ENCODE measurements at regions not wholly inside any gene's neighbourhood (a gene's known extent, or its start where the extent isn't known, plus 50 kb on each side); places are given as distances from the start of the nearest gene placed in this dataset.

DNA sequence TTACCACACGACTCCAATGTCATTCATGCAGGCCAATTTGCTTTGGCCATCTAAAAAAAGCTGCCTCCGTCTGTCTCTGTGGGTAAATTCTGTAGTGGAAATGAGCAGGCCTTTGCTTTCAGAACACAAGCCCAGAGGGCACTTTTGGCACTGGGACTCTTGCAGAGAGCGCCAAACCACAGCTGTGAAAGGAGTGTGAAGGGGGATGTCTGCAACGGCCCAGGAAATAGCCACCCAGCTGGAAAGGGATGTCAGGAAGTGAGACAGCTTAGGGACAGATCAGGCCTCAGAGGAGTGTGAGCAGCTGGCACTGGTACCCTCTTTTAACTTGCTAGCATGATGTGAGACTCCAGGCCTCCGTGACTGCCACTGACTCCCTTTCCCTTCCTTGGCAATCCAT lies 152.4 kb downstream of the DKK1 start:
- Histone ChIP-seq H3K36me3 (no peaks in the 10 kb centered on the region), H3K9me3 (no peaks in the 10 kb centered on the region), H3K27ac (no peak overlapping the region), H3K4me3 (no peak overlapping the region), H3K27me3 (no peaks in the 10 kb centered on the region), H3K4me1 (no peaks in the 10 kb centered on the region)
- ATAC-seq (no peak), DNase-seq (no peak)
- no peak for TF ChIP-seq POLR2A (IDR thresholded peaks at IDR 0.05)
- TF ChIP-seq, protein P1, sequence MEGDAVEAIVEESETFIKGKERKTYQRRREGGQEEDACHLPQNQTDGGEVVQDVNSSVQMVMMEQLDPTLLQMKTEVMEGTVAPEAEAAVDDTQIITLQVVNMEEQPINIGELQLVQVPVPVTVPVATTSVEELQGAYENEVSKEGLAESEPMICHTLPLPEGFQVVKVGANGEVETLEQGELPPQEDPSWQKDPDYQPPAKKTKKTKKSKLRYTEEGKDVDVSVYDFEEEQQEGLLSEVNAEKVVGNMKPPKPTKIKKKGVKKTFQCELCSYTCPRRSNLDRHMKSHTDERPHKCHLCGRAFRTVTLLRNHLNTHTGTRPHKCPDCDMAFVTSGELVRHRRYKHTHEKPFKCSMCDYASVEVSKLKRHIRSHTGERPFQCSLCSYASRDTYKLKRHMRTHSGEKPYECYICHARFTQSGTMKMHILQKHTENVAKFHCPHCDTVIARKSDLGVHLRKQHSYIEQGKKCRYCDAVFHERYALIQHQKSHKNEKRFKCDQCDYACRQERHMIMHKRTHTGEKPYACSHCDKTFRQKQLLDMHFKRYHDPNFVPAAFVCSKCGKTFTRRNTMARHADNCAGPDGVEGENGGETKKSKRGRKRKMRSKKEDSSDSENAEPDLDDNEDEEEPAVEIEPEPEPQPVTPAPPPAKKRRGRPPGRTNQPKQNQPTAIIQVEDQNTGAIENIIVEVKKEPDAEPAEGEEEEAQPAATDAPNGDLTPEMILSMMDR (IDR thresholded peaks at IDR 0.05 in 4 of 5, conservative IDR thresholded peaks at IDR 0.05 in 1 of 5) = no peak
- in situ Hi-C loops (cut with MboI; ENCODE audit: low sequenced_read_pairs in 4 of 4) (no loop called here), intact Hi-C loops (cut with DNase I; ENCODE audit: low total_unique reads) (no loop called here)

DNA sequence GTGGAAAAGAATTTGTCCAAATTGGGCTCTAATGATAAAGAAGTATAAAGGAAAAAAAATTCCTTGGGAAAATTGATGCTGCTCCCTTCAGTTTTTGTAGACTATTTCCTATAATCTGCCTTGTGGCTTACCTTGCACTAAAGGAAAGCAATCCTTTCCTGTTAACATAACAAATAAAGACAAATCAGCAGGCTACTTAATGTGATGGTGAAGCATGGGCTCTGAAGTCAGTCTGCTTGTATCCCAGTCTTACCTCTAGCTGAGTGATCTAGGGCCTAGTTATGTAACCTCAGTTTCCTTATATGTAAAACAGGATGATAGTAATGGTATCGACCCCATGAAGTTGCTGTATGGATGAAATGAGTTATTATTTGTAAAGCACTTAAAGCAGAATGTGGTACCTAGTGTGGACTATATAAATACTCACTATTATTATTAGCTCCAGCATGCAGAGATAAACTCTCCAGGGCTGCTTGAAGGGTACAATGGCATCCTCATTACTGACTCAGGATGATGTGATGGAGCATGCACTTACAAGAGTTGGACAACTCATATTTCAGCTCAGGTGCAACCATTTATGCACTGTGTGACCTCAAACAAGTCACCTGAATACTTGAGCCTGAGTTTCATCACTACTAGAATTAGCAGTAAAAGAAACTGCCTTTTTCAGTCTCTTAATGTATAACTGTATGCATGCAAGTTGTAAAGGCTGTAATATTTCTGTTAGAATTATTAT lies 156.1 kb downstream of the DKK1 start:
- intact Hi-C loops (cut with DNase I; ENCODE audit: low total_unique reads) = no loop called here
- in situ Hi-C loops (cut with MboI; ENCODE audit: low sequenced_read_pairs in 4 of 4) = no loop called here
- ATAC-seq (no peak), DNase-seq (no peak)
- no peaks in the 10 kb centered on the region for H3K36me3 ChIP-seq
- no peaks in the 10 kb centered on the region for H3K4me1 ChIP-seq
- H3K4me3 ChIP-seq = no peak overlapping the region
- no peaks in the 10 kb centered on the region for H3K9me3 ChIP-seq
- no peaks in the 10 kb centered on the region for H3K27me3 ChIP-seq
- no peak for TF ChIP-seq POLR2A (IDR thresholded peaks at IDR 0.05)
- TF ChIP-seq, protein P1 (IDR thresholded peaks at IDR 0.05 in 4 of 5, conservative IDR thresholded peaks at IDR 0.05 in 1 of 5) = no peak
- no peak overlapping the region for H3K27ac ChIP-seq

- intact Hi-C loops (cut with DNase I; ENCODE audit: low total_unique reads) (no loop called here), in situ Hi-C loops (cut with MboI; ENCODE audit: low sequenced_read_pairs in 4 of 4) (no loop called here)
- no peaks in the 10 kb centered on the region for H3K36me3 ChIP-seq
- H3K27ac ChIP-seq = no peak overlapping the region
- no peaks in the 10 kb centered on the region for H3K4me1 ChIP-seq
- no peaks in the 10 kb centered on the region for H3K27me3 ChIP-seq
- H3K9me3 ChIP-seq = no peaks in the 10 kb centered on the region
- no peak for DNase-seq
- H3K4me3 ChIP-seq = no peak overlapping the region
- ATAC-seq = no peak
- TF ChIP-seq, protein P1 (IDR thresholded peaks at IDR 0.05 in 4 of 5, conservative IDR thresholded peaks at IDR 0.05 in 1 of 5) = no peak
- TF ChIP-seq POLR2A (IDR thresholded peaks at IDR 0.05) = no peak
Measured at GRCh38 chr10:52472406-52473146, 158.5 kb downstream of the DKK1 start.

- no peaks in the 10 kb centered on the region for H3K4me1 ChIP-seq
- no peaks in the 10 kb centered on the region for H3K9me3 ChIP-seq
- TF ChIP-seq, protein P1 (IDR thresholded peaks at IDR 0.05 in 4 of 5, conservative IDR thresholded peaks at IDR 0.05 in 1 of 5) = no peak
- TF ChIP-seq POLR2A (IDR thresholded peaks at IDR 0.05) = no peak
- no peaks in the 10 kb centered on the region for H3K27me3 ChIP-seq
- H3K4me3 ChIP-seq = no peak overlapping the region
- intact Hi-C loops (cut with DNase I; ENCODE audit: low total_unique reads) (no loop called here), in situ Hi-C loops (cut with MboI; ENCODE audit: low sequenced_read_pairs in 4 of 4) (no loop called here)
- DNase-seq (no peak), ATAC-seq (no peak)
- no peak overlapping the region for H3K27ac ChIP-seq
- no peaks in the 10 kb centered on the region for H3K36me3 ChIP-seq
Measured at GRCh38 chr10:52474265-52474664, 160.2 kb downstream of the DKK1 start.
